ENCODE measurements at regions not wholly inside any gene's neighbourhood (a gene's known extent, or its start where the extent isn't known, plus 50 kb on each side); places are given as distances from the start of the nearest gene placed in this dataset.

DNA sequence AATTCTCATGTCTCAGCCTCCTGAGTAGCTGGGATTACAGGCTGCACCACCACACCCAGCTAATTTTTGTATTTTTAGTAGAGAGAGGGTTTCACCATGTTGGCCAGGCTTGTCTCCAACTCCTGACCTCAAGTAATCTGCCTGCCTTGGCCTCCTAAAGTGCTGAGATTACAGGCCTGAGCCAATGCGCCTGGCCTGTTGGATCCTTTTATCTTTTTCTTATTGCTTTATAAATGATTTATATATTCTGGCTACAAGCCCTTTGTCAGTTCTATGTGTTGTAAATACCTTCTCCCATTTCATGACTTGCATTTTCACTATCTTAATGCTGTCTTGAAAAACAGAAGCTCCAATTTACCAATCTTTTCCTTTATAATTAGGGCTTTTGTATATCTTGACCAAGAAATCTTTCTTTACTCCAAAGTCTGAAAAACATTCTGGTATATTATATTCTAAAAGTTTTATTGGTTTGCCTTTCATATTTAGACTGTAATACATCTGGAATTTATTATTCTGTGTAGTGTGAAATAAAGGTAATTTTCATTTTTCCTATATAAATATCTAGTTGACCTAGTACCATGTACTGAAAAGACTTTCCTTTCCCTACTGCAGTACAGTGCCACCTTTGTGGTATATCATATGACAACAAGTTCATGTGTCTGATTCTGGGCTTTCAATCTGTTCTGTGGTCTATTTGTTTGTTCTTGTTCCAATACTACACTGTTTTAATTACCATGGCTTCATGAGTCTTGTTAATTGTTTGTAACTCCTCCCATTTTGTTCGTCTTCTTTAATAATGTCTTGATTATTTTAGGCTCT lies 52.9 kb upstream of the RNU6-1 start:
- Histone ChIP-seq H3K9ac (ENCODE audit: low read depth in 1 of 2, low read length in 2 of 2) (no peak overlapping the region), H3K36me3 (ENCODE audit: control insufficient read depth in 1 of 2, insufficient read depth in 2 of 2, low read length in 2 of 2) (no peaks in the 10 kb centered on the region), H3K27ac (ENCODE audit: low read depth, low read length) (no peak overlapping the region), H3K27me3 (ENCODE audit: control insufficient read depth in 1 of 2, insufficient read depth in 2 of 2, low read length in 2 of 2) (no peaks in the 10 kb centered on the region), H3K4me1 (ENCODE audit: control insufficient read depth in 1 of 2, insufficient read depth in 2 of 2, low read length in 2 of 2) (peaks cover 9% of the 10 kb centered on the region in 2 donors), H3K4me3 (ENCODE audit: low read depth in 1 of 2, low read length in 2 of 2) (no peak overlapping the region), H3K9me3 (ENCODE audit: control insufficient read depth in 1 of 2, low read length in 2 of 2) (peaks cover 0 to 4% of the 10 kb centered on the region in 2 donors)

- Histone ChIP-seq H3K9ac (ENCODE audit: low read depth in 1 of 2, low read length in 2 of 2) (no peak overlapping the region), H3K27ac (ENCODE audit: low read depth, low read length) (no peak overlapping the region), H3K27me3 (ENCODE audit: control insufficient read depth in 1 of 2, insufficient read depth in 2 of 2, low read length in 2 of 2) (no peaks in the 10 kb centered on the region), H3K4me1 (ENCODE audit: control insufficient read depth in 1 of 2, insufficient read depth in 2 of 2, low read length in 2 of 2) (peaks cover 17 to 18% of the 10 kb centered on the region in 2 donors), H3K9me3 (ENCODE audit: control insufficient read depth in 1 of 2, low read length in 2 of 2) (peaks cover 0 to 4% of the 10 kb centered on the region in 2 donors), H3K4me3 (ENCODE audit: low read depth in 1 of 2, low read length in 2 of 2) (no peak overlapping the region), H3K36me3 (ENCODE audit: control insufficient read depth in 1 of 2, insufficient read depth in 2 of 2, low read length in 2 of 2) (no peaks in the 10 kb centered on the region)
Observed at GRCh38 chr15:67895237-67895636, 55.4 kb upstream of the RNU6-1 start.

- Histone ChIP-seq H3K27me3 (ENCODE audit: control insufficient read depth in 1 of 2, insufficient read depth in 2 of 2, low read length in 2 of 2) (no peaks in the 10 kb centered on the region), H3K36me3 (ENCODE audit: control insufficient read depth in 1 of 2, insufficient read depth in 2 of 2, low read length in 2 of 2) (no peaks in the 10 kb centered on the region), H3K27ac (ENCODE audit: low read depth, low read length) (no peak overlapping the region), H3K9ac (ENCODE audit: low read depth in 1 of 2, low read length in 2 of 2) (no peak overlapping the region), H3K4me3 (ENCODE audit: low read depth in 1 of 2, low read length in 2 of 2) (no peak overlapping the region), H3K9me3 (ENCODE audit: control insufficient read depth in 1 of 2, low read length in 2 of 2) (peaks cover 0 to 4% of the 10 kb centered on the region in 2 donors), H3K4me1 (ENCODE audit: control insufficient read depth in 1 of 2, insufficient read depth in 2 of 2, low read length in 2 of 2) (peaks cover 17 to 18% of the 10 kb centered on the region in 2 donors)
Observed at GRCh38 chr15:67897646-67898339, 57.9 kb upstream of the RNU6-1 start.

DNA sequence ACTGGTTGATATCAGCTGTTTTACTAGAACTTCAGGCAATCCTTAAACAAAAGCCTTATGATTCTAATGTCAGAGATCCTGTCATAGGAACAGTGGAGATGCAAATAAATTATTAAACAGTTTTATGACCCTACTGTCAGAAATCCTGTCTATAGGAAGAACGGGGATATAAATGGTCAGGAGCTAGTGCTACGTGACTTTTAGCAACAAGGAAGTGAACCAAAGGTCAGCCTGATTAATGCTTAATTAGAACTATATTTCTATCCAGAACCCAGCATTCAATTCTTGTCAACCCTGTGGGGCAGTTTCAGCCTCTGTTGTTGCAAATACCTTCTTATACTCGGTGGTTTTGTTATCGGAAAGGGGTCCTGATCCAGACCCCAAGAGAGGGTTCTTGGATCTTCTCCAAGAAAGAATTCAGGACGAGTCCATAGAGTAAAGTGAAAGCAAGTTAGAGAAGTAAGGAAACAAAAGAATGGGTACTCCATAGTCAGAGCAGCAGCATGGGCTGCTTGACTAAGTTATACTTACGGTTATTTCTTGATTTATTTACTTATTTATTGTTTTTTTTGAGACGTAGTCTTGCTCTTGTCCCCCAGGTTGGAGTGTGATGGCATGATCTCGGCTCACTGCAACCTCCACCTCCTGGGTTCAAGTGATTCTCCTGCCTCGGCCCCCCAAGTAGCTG lies 59.9 kb upstream of the RNU6-1 start:
- Histone ChIP-seq H3K36me3 (ENCODE audit: control insufficient read depth in 1 of 2, insufficient read depth in 2 of 2, low read length in 2 of 2) (no peaks in the 10 kb centered on the region), H3K9me3 (ENCODE audit: control insufficient read depth in 1 of 2, low read length in 2 of 2) (peaks cover 0 to 4% of the 10 kb centered on the region in 2 donors), H3K9ac (ENCODE audit: low read depth in 1 of 2, low read length in 2 of 2) (peak overlapping the region; percentile 26 to 49), H3K27ac (ENCODE audit: low read depth, low read length) (peak overlapping the region; percentile 68), H3K27me3 (ENCODE audit: control insufficient read depth in 1 of 2, insufficient read depth in 2 of 2, low read length in 2 of 2) (no peaks in the 10 kb centered on the region), H3K4me1 (ENCODE audit: control insufficient read depth in 1 of 2, insufficient read depth in 2 of 2, low read length in 2 of 2) (peaks cover 16 to 17% of the 10 kb centered on the region in 2 donors), H3K4me3 (ENCODE audit: low read depth in 1 of 2, low read length in 2 of 2) (no peak overlapping the region)

- no peak overlapping the region for H3K4me3 ChIP-seq (ENCODE audit: low read depth in 1 of 2, low read length in 2 of 2)
- peaks cover 0 to 2% of the 10 kb centered on the region in 2 donors for H3K9me3 ChIP-seq (ENCODE audit: control insufficient read depth in 1 of 2, low read length in 2 of 2)
- no peak overlapping the region for H3K9ac ChIP-seq (ENCODE audit: low read depth in 1 of 2, low read length in 2 of 2)
- no peaks in the 10 kb centered on the region for H3K27me3 ChIP-seq (ENCODE audit: control insufficient read depth in 1 of 2, insufficient read depth in 2 of 2, low read length in 2 of 2)
- peaks cover 16 to 17% of the 10 kb centered on the region in 2 donors for H3K4me1 ChIP-seq (ENCODE audit: control insufficient read depth in 1 of 2, insufficient read depth in 2 of 2, low read length in 2 of 2)
- H3K36me3 ChIP-seq (ENCODE audit: control insufficient read depth in 1 of 2, insufficient read depth in 2 of 2, low read length in 2 of 2): no peaks in the 10 kb centered on the region
- no peak overlapping the region for H3K27ac ChIP-seq (ENCODE audit: low read depth, low read length)
Observed at GRCh38 chr15:67900621-67901147, 60.8 kb upstream of the RNU6-1 start.

GRCh38 chr15:67901922-67902321 lies 62.1 kb upstream of the RNU6-1 start:
- peaks cover 16 to 17% of the 10 kb centered on the region in 2 donors for H3K4me1 ChIP-seq (ENCODE audit: control insufficient read depth in 1 of 2, insufficient read depth in 2 of 2, low read length in 2 of 2)
- no peaks in the 10 kb centered on the region for H3K36me3 ChIP-seq (ENCODE audit: control insufficient read depth in 1 of 2, insufficient read depth in 2 of 2, low read length in 2 of 2)
- H3K27ac ChIP-seq (ENCODE audit: low read depth, low read length): no peak overlapping the region
- H3K9ac ChIP-seq (ENCODE audit: low read depth in 1 of 2, low read length in 2 of 2): no peak overlapping the region
- no peaks in the 10 kb centered on the region for H3K27me3 ChIP-seq (ENCODE audit: control insufficient read depth in 1 of 2, insufficient read depth in 2 of 2, low read length in 2 of 2)
- no peak overlapping the region for H3K4me3 ChIP-seq (ENCODE audit: low read depth in 1 of 2, low read length in 2 of 2)
- H3K9me3 ChIP-seq (ENCODE audit: control insufficient read depth in 1 of 2, low read length in 2 of 2): no peaks in the 10 kb centered on the region

GRCh38 chr15:67902579-67903009 lies 62.7 kb upstream of the RNU6-1 start:
- no peaks in the 10 kb centered on the region for H3K27me3 ChIP-seq (ENCODE audit: control insufficient read depth in 1 of 2, insufficient read depth in 2 of 2, low read length in 2 of 2)
- H3K9ac ChIP-seq (ENCODE audit: low read depth in 1 of 2, low read length in 2 of 2): no peak overlapping the region
- H3K4me3 ChIP-seq (ENCODE audit: low read depth in 1 of 2, low read length in 2 of 2): no peak overlapping the region

GRCh38 chr15:67903708-67904107 lies 63.9 kb upstream of the RNU6-1 start:
- Histone ChIP-seq H3K4me1 (ENCODE audit: control insufficient read depth in 1 of 2, insufficient read depth in 2 of 2, low read length in 2 of 2) (peaks cover 7 to 10% of the 10 kb centered on the region in 2 donors), H3K4me3 (ENCODE audit: low read depth in 1 of 2, low read length in 2 of 2) (no peak overlapping the region), H3K27me3 (ENCODE audit: control insufficient read depth in 1 of 2, insufficient read depth in 2 of 2, low read length in 2 of 2) (no peaks in the 10 kb centered on the region), H3K36me3 (ENCODE audit: control insufficient read depth in 1 of 2, insufficient read depth in 2 of 2, low read length in 2 of 2) (no peaks in the 10 kb centered on the region), H3K27ac (ENCODE audit: low read depth, low read length) (no peak overlapping the region), H3K9ac (ENCODE audit: low read depth in 1 of 2, low read length in 2 of 2) (no peak overlapping the region), H3K9me3 (ENCODE audit: control insufficient read depth in 1 of 2, low read length in 2 of 2) (no peaks in the 10 kb centered on the region)

More at GRCh38 chr15:67902579-67903009, 62.7 kb upstream of the RNU6-1 start:
- Histone ChIP-seq H3K9me3 (ENCODE audit: control insufficient read depth in 1 of 2, low read length in 2 of 2) (no peaks in the 10 kb centered on the region), H3K36me3 (ENCODE audit: control insufficient read depth in 1 of 2, insufficient read depth in 2 of 2, low read length in 2 of 2) (no peaks in the 10 kb centered on the region), H3K4me1 (ENCODE audit: control insufficient read depth in 1 of 2, insufficient read depth in 2 of 2, low read length in 2 of 2) (peaks cover 13% of the 10 kb centered on the region in 2 donors), H3K27ac (ENCODE audit: low read depth, low read length) (no peak overlapping the region)

DNA sequence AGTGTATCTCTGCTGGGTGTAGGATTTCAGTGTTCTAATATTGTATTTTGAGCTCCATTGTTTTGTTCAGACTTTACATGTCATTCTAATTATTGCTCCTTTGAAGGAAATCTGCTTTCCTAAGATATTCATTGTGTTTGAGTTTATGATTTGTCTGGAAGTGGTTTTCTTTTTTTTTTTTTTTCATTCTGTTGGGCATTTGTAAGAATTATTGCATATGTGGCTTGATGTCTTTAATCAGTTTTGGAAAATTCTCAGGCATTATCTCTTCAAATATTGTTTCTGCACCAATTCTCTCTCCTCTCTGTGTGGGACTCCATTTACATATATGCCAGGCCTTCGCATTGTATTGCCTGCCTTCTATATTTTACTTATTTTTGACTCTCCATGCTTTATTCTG lies 65.8 kb upstream of the RNU6-1 start:
- no peak overlapping the region for H3K9ac ChIP-seq (ENCODE audit: low read depth in 1 of 2, low read length in 2 of 2)
- H3K9me3 ChIP-seq (ENCODE audit: control insufficient read depth in 1 of 2, low read length in 2 of 2): peaks cover 4 to 8% of the 10 kb centered on the region in 2 donors
- H3K4me3 ChIP-seq (ENCODE audit: low read depth in 1 of 2, low read length in 2 of 2): no peak overlapping the region
- H3K36me3 ChIP-seq (ENCODE audit: control insufficient read depth in 1 of 2, insufficient read depth in 2 of 2, low read length in 2 of 2): no peaks in the 10 kb centered on the region
- H3K27me3 ChIP-seq (ENCODE audit: control insufficient read depth in 1 of 2, insufficient read depth in 2 of 2, low read length in 2 of 2): no peaks in the 10 kb centered on the region
- no peak overlapping the region for H3K27ac ChIP-seq (ENCODE audit: low read depth, low read length)
- H3K4me1 ChIP-seq (ENCODE audit: control insufficient read depth in 1 of 2, insufficient read depth in 2 of 2, low read length in 2 of 2): peaks cover 0 to 3% of the 10 kb centered on the region in 2 donors

All from duodenal mucosa (tissue), 2 donors.